Spleen (tissue), 11 donors: ENCODE measurements at regions not wholly inside any gene's neighbourhood (a gene's known extent, or its start where the extent isn't known, plus 50 kb on each side); places are given as distances from the start of the nearest gene placed in this dataset.

ENCODE experiments used
- DNase-seq: peaks from one replicate; pipeline ENCODE4 v3.0.0-alpha.2; 2020
- H3K27ac ChIP-seq, 8 donors: fragments of 200-600 bp; sonication (generic) in 7 of 8; 1 replicate in 4 of 8; 2 replicates in 4 of 8; pipeline versions ENCODE4 v1.5.0 to v1.8.0; 2016 to 2021; ENCODE audit warnings: inconsistent platforms in 4 of 8, mild to moderate bottlenecking in 4 of 8, moderate library complexity in 1 of 8
- H3K27me3 ChIP-seq, 7 donors: fragments of 200-600 bp; sonication (generic) in 6 of 7; replicated peaks in 1 of 7; 1 replicate in 4 of 7; 2 replicates in 3 of 7; pipeline versions ENCODE4 v1.5.0 to v1.8.0; 2016 to 2021; ENCODE audit warnings: inconsistent platforms in 3 of 7, mild to moderate bottlenecking in 1 of 7
- H3K36me3 ChIP-seq, 6 donors: fragments of 200-600 bp; sonication (generic) in 5 of 6; 1 replicate in 4 of 6; 2 replicates in 2 of 6; pipeline versions ENCODE4 v1.5.0 to v1.8.0; 2016 to 2021; ENCODE audit warnings: inconsistent platforms in 2 of 6
- H3K4me1 ChIP-seq, 6 donors: fragments of 200-600 bp; sonication (generic) in 5 of 6; 1 replicate in 3 of 6; 2 replicates in 3 of 6; pipeline versions ENCODE4 v1.5.0 to v1.8.0; 2016 to 2021; ENCODE audit warnings: inconsistent platforms in 3 of 6
- H3K4me3 ChIP-seq, 8 donors: fragments of 200-600 bp; sonication (generic) in 7 of 8; 1 replicate in 4 of 8; 2 replicates in 4 of 8; pipeline versions ENCODE4 v1.5.0 to v1.8.0; 2016 to 2021; ENCODE audit warnings: inconsistent platforms in 4 of 8, mild to moderate bottlenecking in 4 of 8, moderate library complexity in 2 of 8
- H3K9me3 ChIP-seq, 8 donors: fragments of 200-600 bp; sonication (generic) in 7 of 8; 1 replicate in 4 of 8; 2 replicates in 4 of 8; pipeline versions ENCODE4 v1.5.0 to v1.8.0; 2016 to 2021; ENCODE audit warnings: inconsistent platforms in 4 of 8
- CTCF ChIP-seq, 11 experiments: fragments of 200-600 bp in 7 of 11; fragments of 450-650 bp in 4 of 11; sonication (generic) in 4 of 11; IDR thresholded peaks in 8 of 11; conservative IDR thresholded peaks in 3 of 11; 1 replicate in 7 of 11; 2 replicates in 4 of 11; pipeline versions ENCODE4 v1.4.0 to v1.8.0; 2016 to 2021; ENCODE audit warnings: antibody characterized with exemption in 11 of 11, inconsistent platforms in 4 of 11, mild to moderate bottlenecking in 1 of 11
- POLR2A ChIP-seq, 3 donors: fragments of 450-650 bp; IDR thresholded peaks; one replicate each; pipeline ENCODE4 v1.5.1; 2017; ENCODE audit warnings: antibody characterized with exemption in 3 of 3, mild to moderate bottlenecking in 1 of 3
- POLR2AphosphoS5 ChIP-seq, 3 donors: sonication (generic); formaldehyde crosslinking; IDR thresholded peaks; one replicate each; pipeline ENCODE4 v1.5.1; 2017; ENCODE audit warnings: antibody characterized with exemption in 3 of 3
- WGBS, 5 donors: extraction: QIAGEN DNeasy Blood & Tissue Kit in 3 of 5; methylation state at CpG; one replicate each; pipeline versions ENCODE4 v1.1.5 to v1.1.7; 2013 to 2018; 5-methylcytosine and 5-hydroxymethylcytosine counted together
- intact Hi-C: fragments of 100-400 bp; cut with DNase I; formaldehyde crosslinking; loops from one replicate; pipeline ENCODE4 v1.15.0; 2023; ENCODE audit warnings: low total_unique reads
- donor health status: healthy with polysubstance abuse.
- donor health status: DM: no; HTN: no; CAD: no; lungs with moderate emphysema.
- donor health status: DM: no; HTN: no; CAD: no.
- donor health status: Bipolar disorder and iron deficiency.
- donor health status: healthy.
- donor health status: DM: no; HTN: no; CAD: no.
- donor health status: DM: yes; HTN: yes; CAD: no.

GRCh38 chr7:11247545-11247944, 273.9 kb downstream of the PHF14 start:
- no peaks in the 10 kb centered on the region for H3K36me3 ChIP-seq

GRCh38 chr7:11251436-11251835, 277.8 kb downstream of the PHF14 start:
- H3K4me3 ChIP-seq, result no peak overlapping the region
- no peak for DNase-seq
- no peaks in the 10 kb centered on the region for H3K36me3 ChIP-seq
- no peaks in the 10 kb centered on the region for H3K27me3 ChIP-seq
- no peak for TF ChIP-seq CTCF (IDR thresholded peaks at IDR 0.05 in 8 of 11, conservative IDR thresholded peaks at IDR 0.05 in 3 of 11)
- no peak for TF ChIP-seq POLR2A (IDR thresholded peaks at IDR 0.05)
- TF ChIP-seq POLR2AphosphoS5 (IDR thresholded peaks at IDR 0.05), result no peak
- H3K4me1 ChIP-seq, result no peaks in the 10 kb centered on the region
- intact Hi-C loops, result no loop called here
- WGBS, 5 donors, result 34 to 77% (median 54%) methylated on average over 2 of the region's 2 CpGs
- no peak overlapping the region for H3K27ac ChIP-seq
- no peaks in the 10 kb centered on the region for H3K9me3 ChIP-seq

More at GRCh38 chr7:11247545-11247944, 273.9 kb downstream of the PHF14 start:
- Histone ChIP-seq H3K9me3 (no peaks in the 10 kb centered on the region), H3K27ac (no peak overlapping the region), H3K27me3 (no peaks in the 10 kb centered on the region), H3K4me3 (no peak overlapping the region), H3K4me1 (no peaks in the 10 kb centered on the region)
- intact Hi-C loops, result no loop called here
- no peak for TF ChIP-seq CTCF (IDR thresholded peaks at IDR 0.05 in 8 of 11, conservative IDR thresholded peaks at IDR 0.05 in 3 of 11)
- TF ChIP-seq POLR2A (IDR thresholded peaks at IDR 0.05), result no peak
- no peak for TF ChIP-seq POLR2AphosphoS5 (IDR thresholded peaks at IDR 0.05)
- WGBS, 5 donors, result 0 to 64% (median 61%) methylated on average over 1 of the region's 1 CpG
- no peak for DNase-seq

GRCh38 chr7:11252011-11252607, 278.4 kb downstream of the PHF14 start:
- Histone ChIP-seq H3K4me3 (no peak overlapping the region), H3K27me3 (no peaks in the 10 kb centered on the region), H3K27ac (no peak overlapping the region), H3K9me3 (no peaks in the 10 kb centered on the region), H3K4me1 (no peaks in the 10 kb centered on the region), H3K36me3 (no peaks in the 10 kb centered on the region)
- intact Hi-C loops, result no loop called here
- 87 to 94% (median 92%) methylated on average over 4 of the region's 4 CpGs for WGBS, 5 donors
- DNase-seq, result no peak
- TF ChIP-seq POLR2A (IDR thresholded peaks at IDR 0.05), result no peak
- TF ChIP-seq POLR2AphosphoS5 (IDR thresholded peaks at IDR 0.05), result no peak
- TF ChIP-seq CTCF (IDR thresholded peaks at IDR 0.05 in 8 of 11, conservative IDR thresholded peaks at IDR 0.05 in 3 of 11), result no peak

GRCh38 chr7:11252705-11253272, 279.1 kb downstream of the PHF14 start:
- H3K4me1 ChIP-seq, result no peaks in the 10 kb centered on the region
- intact Hi-C loops, result no loop called here
- H3K27ac ChIP-seq, result no peak overlapping the region
- no peak overlapping the region for H3K4me3 ChIP-seq
- WGBS, 5 donors, result 47 to 54% (median 52%) methylated on average over 3 of the region's 3 CpGs
- DNase-seq, result no peak
- H3K36me3 ChIP-seq, result no peaks in the 10 kb centered on the region
- TF ChIP-seq CTCF (IDR thresholded peaks at IDR 0.05 in 8 of 11, conservative IDR thresholded peaks at IDR 0.05 in 3 of 11) (no peak), POLR2A (IDR thresholded peaks at IDR 0.05) (no peak), POLR2AphosphoS5 (IDR thresholded peaks at IDR 0.05) (no peak)
- H3K9me3 ChIP-seq, result no peaks in the 10 kb centered on the region
- H3K27me3 ChIP-seq, result no peaks in the 10 kb centered on the region
